NCI-H1694 (cell line): ENCODE measurements at regions not wholly inside any gene's neighbourhood (a gene's known extent, or its start where the extent isn't known, plus 50 kb on each side); places are given as distances from the start of the nearest gene placed in this dataset.
A peak's percentile ranks its signal among the peaks of the same experiment; 100 is the strongest.
"Not testable (repeated sequence)": the region's sequence is repeated elsewhere in the genome, so short reads cannot be mapped to it uniquely, and the experiment has no call there.

Experiments
- DNase-seq: peaks from one replicate; lab custom pipeline; 2025; lab: John Stamatoyannopoulos, UW

DNA sequence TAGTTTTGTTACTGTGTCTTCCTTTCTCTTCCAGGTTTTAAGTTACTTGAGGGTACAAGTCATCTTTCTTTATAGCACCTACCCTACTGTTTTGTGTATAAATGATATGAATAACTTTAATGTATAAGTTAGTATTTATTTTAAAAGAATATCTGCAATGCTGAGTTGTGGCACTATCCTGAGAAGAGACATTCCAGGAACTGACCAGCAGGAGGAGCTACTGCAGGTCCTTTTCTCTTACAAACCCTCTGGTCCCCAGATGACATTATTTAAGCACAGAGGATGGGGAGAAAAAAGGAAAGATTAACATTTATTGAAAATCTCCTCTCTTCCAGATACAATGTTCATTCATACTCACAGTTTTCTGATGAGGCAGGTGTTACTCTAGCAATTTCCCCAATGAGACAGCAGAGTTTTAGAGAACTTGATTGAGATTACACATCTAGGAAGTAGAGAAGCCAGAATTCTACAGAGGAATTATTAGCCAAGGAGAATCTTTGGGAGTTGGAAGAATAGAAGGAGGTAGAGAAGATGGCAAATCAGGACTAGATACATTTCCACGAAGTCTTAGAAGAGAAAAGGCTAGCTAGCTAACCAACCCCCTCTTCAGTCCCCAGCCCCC, 541.2 kb upstream of the API5 start:
- DNase-seq, result peak; percentile 10

DNA sequence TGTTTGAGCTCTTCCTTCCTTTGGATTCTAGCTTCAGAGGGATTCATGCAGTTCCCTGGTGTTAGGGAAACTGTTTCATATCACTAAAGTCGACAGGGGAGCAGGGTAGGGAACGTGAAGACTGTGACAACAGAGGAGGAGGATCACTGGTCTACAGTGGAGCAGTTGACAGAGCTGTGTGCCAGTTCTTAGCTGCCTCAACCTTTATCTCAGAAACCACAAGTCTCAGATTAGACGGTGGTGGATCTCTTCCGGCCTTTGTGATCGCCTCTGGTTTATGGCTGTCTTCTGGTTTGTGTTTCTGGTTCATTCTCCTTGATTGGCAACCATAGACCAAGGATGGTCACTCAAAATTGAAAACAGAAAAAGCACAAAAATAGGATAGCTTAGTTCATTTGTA, 538.9 kb upstream of the API5 start:
- no peak for DNase-seq

DNA sequence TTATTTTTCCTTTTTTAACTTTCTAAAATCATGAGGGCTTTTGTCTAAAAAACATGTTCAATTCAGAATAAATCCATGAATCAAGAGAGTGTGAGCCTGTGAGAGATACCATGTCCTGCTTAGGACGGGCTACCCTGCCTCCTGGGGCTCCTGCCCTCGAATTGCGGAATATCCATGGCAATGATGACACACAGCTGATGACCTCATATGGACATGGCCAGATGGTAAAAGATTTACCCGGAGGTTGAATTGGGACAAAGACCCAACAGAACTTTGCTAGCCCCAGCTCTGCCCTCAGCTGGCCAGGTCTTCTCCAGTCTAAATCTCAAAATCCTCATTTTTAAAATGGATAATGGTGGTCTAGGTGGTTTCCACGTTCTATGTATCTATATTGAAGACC, 538.1 kb upstream of the API5 start:
- no peak for DNase-seq

DNA sequence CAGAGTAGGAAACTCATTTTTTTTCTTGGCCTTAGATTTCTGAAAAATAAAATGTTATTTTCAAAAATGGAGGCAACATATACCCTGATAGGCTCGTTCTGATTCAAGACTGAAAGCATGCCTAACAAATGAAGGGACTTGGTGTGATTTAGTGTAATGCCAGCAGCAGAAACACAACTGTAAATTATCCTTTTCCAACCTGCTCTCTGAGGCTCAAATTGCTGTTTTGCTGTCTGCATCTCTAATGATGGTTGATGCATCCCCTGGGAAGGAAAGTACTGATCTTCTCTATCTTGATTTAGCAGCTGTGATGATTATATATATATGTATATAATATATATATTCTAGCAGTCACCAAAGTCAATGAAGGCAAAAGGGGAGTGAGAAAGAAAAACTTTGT, 537.2 kb upstream of the API5 start:
- no peak for DNase-seq

DNA sequence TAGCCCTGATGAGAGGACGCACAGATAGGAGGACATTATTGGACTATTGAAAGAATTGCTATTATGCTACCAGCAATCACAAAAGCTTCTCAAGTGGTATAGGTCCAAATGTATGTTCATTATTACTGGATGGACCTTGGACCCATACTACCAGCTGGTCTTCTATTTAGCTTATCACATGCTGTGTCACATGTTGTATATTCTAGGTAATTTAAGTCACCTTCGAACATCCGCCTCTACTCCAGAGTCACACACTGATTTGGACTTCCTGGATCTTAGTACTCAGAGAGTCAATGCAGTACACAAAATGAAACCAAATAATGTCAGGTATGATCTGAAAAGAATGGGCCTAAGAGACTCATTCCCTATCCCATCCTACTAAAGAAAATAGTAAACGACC, 534.0 kb upstream of the API5 start:
- DNase-seq, result no peak

DNA sequence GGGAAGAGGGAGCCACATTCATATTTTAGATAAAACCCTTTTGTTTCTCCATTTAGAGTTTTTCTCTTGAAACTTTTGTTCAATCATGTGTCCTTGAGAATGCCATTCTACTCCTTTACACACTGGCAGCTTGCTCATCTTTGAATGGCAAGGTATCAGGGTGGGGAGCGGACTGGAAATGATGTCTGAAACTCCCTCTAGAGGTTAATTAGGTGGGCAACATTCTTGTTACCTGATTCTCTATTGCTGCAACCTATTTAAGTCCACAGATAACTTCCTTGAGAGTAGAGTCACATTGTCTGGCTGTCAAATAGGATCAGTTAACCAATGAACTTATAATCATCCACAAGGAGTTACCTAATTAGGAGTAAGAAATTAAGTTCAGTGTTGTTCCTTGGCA, 533.6 kb upstream of the API5 start:
- no peak for DNase-seq

DNA sequence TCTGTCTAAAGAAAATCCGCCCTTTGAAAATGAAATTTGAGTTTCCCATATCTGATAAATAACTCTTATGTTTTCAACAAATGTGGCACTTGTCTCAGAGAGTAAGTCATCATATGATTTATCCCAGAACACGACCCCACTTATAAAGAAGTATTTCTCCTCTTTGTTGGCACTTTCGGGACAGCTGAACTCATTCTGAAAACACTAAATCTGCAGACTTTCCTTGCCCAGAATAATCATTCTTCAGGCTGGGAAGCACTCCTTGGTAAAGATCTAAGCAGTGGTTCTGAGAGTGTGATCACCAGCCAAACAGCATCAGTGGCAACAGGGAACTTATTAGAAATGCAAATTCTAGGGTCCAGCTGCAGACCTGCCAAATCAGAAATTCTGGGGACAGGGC, 532.2 kb upstream of the API5 start:
- no peak for DNase-seq

DNA sequence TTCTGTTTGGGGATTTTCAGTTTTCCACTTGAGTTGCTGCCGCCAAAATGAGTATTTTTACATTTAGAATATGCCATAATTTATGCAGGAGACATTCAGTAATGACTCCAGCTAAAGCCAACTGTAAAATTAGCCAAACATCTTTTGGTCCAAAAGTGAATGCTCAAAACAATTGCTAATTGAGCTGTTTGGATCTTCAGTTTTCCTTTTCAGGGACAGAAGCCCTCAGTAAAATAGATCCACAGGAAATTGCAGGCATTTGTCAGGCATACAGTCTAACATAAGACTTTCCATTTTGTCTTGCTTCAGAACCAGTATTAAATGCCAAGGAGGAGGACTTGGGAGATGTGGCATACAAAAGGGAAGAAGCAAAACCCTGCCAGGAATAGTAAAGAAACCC, 524.8 kb upstream of the API5 start:
- no peak for DNase-seq

DNA sequence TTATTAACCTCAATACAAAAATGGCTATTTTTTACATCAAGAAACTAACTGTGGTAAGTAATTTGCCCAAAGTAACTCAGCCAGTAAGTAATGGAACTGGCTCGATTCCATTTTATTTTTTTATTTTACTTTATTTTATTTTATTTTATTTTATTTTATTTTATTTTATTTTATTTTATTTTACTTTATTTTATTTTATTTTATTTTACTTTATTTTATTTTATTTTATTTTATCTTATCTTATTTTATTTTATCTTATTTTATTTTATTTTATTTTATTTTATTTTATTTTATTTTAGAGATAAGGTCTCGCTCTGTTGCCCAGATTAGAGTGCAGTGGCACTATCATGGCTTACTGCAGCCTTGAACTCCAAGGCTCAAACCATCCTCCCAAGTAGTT, 516.3 kb upstream of the API5 start:
- DNase-seq, result not testable (repeated sequence)

DNA sequence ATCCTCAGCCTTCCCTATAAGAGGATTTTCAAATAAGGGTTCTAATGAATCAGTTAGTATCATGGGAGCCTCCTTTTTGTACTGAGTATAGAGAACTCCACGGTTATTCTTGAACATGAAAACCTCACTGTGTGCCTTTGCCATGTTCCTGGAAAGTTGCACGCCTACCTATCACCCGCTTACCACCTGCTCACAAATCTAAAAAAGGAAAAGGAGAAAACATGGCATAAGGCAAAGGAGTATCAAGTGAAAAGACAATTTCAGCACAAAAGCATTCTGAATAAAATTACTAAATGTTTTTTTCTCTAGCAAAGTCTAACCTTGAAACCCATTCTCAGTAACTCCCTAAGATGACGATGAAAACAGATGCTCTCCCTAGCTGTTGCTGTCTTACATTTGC, 511.8 kb upstream of the API5 start:
- no peak for DNase-seq

DNA sequence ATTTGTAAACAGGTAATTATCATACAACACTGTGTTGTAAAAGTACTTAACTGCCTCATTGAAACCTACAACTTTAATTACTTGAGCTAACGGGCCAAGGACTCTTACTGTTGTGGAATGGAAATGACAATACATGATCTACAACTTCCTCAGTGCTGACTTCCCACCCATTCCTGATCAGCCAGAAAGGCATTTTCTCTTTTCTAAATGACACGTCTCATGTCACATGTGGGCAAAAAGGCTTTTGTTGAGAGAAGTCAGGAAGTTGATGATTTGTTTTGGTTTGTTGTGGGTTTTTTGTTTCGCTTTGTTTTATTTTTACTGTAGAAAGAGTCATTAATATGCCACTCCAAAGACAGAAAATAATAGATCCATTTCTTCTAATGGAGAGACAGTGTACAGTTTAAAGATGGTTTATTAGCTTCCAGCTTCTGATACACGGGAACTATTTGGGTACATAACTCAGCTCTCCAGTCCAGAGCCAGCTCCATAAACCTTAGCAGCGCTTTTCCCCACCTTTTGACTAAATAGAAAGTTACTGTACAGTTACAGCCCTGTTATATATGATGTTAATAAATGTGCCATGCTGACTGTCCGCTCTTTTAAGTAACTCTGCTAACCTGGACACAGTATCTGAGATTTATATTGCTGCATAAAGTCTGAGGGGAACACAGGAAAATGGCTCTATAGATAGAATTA, 509.4 kb upstream of the API5 start:
- DNase-seq, result no peak

DNA sequence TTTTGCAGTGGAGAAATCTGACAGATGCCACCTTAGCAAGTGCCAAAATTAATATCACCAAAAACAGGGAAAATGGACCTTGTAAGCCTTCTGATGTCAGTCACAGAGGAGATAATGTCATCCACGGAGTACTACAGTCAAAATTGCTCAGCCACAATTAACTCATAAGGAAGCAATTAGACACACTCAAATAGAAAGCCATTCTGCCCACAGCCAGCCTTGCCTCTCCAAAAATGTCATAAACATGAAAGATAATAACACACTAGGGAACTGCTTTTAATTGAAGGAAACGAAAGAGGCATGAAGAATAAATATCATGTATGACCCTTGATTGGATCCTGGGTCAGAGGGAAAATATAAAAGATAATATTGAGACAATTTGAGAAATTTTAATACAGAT, 505.6 kb upstream of the API5 start:
- no peak for DNase-seq

DNA sequence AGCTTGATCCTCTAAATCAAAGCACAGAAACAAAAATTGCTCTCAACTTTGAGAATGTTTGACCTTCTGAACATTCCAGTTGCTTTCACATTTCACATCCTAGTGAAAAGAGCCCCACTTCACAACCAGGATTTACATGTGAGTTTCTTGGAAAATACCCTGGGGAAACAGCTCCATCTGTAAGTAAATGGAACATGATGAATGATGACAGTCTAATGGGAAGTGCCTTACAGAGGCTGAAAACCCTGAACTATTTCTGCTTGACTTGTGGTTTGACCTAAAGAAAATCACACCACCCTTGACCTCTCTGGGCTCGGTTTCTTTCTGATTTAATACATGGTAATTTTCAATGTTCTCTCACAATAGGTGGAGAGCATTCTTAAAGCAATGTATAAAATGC, 499.4 kb upstream of the API5 start:
- DNase-seq, result no peak

DNA sequence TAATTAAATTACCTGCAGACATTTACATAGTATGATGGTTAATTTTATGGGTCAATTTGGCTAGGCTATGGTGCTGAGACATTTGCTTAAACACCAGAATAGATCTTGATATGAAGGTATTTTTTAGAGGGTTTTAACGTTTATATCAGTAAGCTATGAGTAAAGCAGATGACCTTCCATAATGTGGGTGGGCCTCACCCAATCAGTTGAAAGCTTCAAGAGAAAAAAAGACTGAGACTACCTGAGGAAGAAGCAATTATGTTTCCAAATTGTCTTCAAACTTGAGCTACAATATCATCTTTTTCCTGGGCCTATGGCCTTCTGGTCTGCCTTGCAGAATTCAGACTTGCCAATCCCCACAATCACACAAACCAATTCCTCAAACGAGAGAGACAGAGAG, 498.8 kb upstream of the API5 start:
- no peak for DNase-seq

DNA sequence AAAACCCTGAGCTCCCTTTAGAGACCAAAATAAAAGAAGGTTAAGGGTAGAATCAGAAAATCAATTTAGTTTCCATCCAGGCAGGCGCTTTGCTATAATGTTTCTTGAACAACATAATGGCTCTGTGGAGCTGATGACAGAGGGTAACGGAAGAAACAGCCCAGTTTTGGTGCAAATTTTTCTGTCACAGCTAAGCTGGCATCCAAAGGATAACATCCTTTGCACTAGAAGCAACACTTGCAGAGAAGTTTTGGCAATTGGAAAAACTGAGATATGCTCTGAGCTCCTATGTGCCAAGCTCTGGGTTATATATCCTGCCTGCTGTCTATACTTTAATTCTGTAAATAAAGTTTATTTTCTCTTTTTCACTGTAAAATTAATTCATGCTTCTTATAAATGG, 495.3 kb upstream of the API5 start:
- no peak for DNase-seq

DNA sequence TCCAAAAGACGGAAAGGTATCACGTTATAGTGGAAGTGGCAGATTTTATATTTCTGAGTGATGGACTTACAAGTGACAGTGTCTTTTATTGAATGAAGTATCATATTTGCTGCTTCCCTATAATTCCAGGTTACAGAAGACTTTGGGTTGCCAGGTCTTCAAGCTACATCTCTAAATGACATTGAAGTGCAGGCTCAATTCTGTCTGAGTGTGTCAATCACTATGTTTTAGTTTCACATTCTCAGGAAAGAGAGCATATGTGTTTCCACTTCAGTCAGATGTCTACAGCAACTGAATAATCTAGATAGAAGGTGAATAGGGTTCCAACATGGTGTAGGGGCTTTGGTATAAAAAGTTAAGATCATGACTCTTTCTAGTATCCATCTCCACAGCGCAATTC, 492.7 kb upstream of the API5 start:
- no peak for DNase-seq

DNA sequence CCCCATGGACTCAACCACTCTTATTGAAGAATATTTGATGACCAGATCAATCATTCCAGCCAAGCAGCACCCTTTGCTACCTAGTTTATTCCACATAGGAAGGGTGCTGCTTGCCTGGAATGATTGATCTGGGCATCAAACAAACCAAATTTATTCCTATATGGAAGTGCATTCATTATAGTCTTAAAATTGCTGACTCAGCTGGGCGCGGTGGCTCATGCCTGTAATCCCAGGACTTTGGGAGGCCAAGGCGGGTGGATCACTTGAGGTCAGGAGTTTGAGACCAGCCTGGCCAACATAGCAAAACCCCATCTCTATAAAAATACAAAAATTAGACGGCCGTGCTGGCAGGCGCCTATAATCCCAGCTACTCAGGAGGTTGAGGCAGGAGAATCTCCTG, 489.6 kb upstream of the API5 start:
- not testable (repeated sequence) for DNase-seq

DNA sequence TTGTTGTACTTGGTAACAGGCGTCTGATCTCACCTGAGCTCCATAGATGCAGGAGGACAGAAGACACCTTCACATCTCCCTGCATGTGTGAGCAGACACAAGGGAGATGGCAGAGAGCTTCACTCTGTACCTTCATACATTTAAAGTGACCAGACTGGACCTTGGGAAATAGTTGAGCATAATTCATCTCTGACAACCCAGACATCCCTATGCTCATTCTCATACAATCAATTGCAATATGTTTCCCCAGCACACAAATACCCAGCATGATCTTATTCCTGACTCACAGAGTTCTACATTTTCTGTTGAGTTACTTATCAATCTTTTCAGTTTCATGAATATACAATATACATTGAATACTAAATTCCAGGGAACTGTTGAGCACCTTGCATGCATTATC, 488.2 kb upstream of the API5 start:
- no peak for DNase-seq

DNA sequence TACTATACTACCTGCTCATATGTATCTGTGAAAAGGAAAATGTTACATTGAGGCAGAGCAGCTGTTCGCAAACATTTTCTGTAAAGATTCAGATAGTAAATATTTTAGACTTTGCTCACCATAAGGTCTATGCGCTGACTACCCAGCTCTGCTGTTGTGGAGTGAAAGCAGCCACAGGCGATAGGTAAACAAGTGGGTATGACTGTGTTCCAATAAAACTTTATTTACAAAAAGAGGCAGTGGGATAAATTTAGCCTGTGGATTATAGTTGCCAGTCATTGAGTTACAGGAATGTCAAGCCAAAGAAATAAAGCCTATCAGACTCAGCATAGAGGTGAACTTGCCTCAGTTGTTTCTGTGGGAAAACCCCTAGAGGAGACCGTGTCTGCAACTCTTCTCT, 487.7 kb upstream of the API5 start:
- no peak for DNase-seq

DNA sequence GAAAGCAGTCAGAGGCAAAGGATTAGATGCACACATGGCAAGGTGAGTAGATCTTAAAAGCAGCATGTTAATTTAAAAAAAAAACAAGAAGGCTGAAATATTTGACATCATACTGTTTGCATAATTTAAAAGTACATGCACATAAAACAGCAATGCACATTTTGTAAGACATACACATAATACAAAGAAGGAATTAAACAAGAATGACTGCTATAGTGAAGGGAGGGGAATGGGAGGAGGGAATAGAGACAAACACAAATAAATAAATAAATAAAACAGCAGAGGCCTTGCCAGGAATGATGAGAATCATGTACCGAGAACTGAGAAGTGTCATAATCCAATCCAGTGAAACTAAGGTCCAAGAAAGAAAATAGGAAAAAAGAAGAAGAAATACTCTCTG, 486.2 kb upstream of the API5 start:
- no peak for DNase-seq

DNA sequence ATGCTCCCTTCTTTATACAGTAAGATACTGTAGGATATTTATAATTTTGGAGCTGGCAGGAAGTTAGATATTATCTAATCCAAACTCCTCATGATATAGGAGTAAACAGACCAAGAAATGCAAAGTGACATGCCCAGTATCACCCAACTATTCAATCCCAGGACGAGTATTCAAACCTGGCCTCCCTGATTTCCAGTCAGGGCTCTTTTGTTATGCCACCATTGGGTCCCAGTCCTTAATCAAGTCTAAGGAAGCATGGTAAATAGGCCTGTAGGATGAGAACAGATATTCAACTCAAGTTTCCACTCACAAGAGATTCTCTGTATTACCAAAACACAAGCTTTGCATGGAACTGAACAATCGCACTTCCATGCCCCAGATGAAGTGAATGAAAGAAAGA, 484.0 kb upstream of the API5 start:
- DNase-seq, result no peak

DNA sequence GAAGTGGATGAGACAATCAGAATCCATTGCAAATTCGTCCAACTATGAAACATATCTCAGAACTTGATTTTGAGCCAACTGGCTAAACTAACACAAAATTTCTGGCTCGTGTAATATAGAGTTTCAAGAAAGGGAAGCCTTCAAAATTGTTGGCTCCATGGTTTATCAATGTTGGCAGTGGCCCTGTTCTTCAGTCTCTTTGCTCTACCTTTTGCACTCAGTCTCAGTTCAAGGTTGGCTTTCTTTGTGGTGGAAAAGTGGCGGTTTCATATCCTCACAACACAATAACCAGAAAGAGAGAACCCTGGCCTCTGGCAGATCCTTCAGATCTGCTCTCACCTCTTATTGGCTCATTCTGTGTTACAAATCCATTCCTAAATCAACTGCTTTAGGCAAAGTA, 473.8 kb upstream of the API5 start:
- DNase-seq, result no peak

DNA sequence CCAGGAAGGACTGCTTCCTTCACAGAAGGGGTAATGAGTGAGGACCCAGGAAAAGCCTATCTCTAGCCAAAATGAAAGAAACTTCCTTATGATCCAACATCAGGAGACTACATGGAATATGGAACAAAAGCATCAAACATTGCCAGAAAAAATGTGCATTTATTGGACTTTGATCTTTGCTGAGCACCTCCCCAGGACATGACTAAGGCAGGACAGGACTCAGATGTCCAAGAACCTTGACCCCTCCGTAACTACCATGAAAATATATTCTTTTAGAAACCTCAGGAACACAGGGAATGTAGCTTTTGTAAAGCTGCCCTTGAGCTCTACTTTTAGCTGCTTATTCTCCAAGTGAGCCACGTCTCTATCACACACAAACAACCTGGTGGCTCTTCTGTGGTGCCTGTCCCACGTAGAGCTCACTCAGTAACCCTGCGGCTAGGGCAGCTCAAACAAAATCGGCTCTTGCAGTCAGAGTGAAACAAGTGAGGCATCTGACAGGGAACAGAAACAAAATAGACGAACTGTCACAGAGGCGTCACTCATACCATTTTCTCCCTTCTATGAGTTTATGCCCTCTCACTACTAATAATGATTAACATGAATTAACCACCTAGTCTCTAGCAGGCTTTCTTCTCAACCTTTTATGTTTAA, 471.5 kb upstream of the API5 start:
- no peak for DNase-seq

DNA sequence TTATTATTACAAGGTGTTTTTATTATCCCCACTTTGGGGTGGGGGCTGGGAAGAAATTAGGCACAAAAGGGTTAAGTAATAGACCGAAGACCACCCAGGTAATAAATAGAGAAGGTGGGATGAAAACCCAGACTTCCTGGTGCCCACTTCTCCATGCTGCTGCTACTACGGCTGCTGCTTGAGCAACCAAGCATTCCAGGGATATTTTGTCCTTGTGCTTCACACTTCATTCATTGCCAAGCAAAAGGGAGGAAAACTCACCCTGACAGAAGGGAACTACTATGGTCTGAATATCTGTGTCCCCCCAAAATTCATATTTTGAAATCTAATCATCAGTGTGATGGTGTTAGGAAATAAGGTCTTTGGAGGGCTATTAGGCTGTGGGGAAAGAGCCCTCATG, 470.9 kb upstream of the API5 start:
- no peak for DNase-seq
